Common myeloid progenitor, CD34-positive (primary cell): ENCODE measurements at regions not wholly inside any gene's neighbourhood (a gene's known extent, or its start where the extent isn't known, plus 50 kb on each side); places are given as distances from the start of the nearest gene placed in this dataset.
A peak's percentile ranks its signal among the peaks of the same experiment; 100 is the strongest.

ENCODE experiments used
- CTCF ChIA-PET: fragments of 350-600 bp; sonication (Branson Sonifier 250); formaldehyde crosslinking; loops from one replicate; lab custom pipeline; 2021; ENCODE audit warnings: antibody characterized with exemption; lab: Charles Lee
- POLR2A ChIA-PET: fragments of 350-600 bp; sonication (Branson Sonifier 250); formaldehyde crosslinking; loops from one replicate; lab custom pipeline; 2021; ENCODE audit warnings: antibody characterized with exemption; lab: Charles Lee
- DNase-seq, 3 donors: peaks; one replicate each; pipeline versions ENCODE4 v3.0.0 to v3.0.0-alpha.2; 2013
- H3K27ac ChIP-seq, 2 experiments: 1 replicate in 1 of 2; 2 replicates in 1 of 2; pipeline ENCODE4 v1.7.0; 2013; ENCODE audit warnings: inconsistent platforms in 2 of 2, low read length in 2 of 2, mild to moderate bottlenecking in 2 of 2, low read depth in 1 of 2, moderate library complexity in 1 of 2; ENCODE audit not compliant: severe bottlenecking in 2 of 2, insufficient read depth in 1 of 2, poor library complexity in 1 of 2
- H3K27me3 ChIP-seq, 5 experiments: replicated peaks in 2 of 5; 1 replicate in 3 of 5; 2 replicates in 2 of 5; pipeline versions ENCODE4 v1.6.1 to v1.7.0; 2013; ENCODE audit warnings: low read length in 4 of 5, mild to moderate bottlenecking in 2 of 5, moderate library complexity in 2 of 5, inconsistent platforms in 1 of 5; ENCODE audit not compliant: insufficient read depth in 5 of 5, control insufficient read depth in 4 of 5
- H3K36me3 ChIP-seq, 4 experiments: 1 replicate in 2 of 4; 2 replicates in 2 of 4; pipeline versions ENCODE4 v1.6.1 to v1.7.0; 2013; ENCODE audit warnings: low read length in 3 of 4, control low read depth in 1 of 4, mild to moderate bottlenecking in 1 of 4; ENCODE audit not compliant: control insufficient read depth in 4 of 4, insufficient read depth in 4 of 4
- H3K4me1 ChIP-seq, 4 experiments: 1 replicate in 3 of 4; 2 replicates in 1 of 4; pipeline versions ENCODE4 v1.6.1 to v1.7.1; 2013; ENCODE audit warnings: low read length in 3 of 4, mild to moderate bottlenecking in 3 of 4, control low read depth in 1 of 4, inconsistent platforms in 1 of 4, moderate library complexity in 1 of 4; ENCODE audit not compliant: control insufficient read depth in 4 of 4, insufficient read depth in 4 of 4; ENCODE audit errors: control extremely low read depth in 1 of 4
- H3K4me3 ChIP-seq, 7 experiments: 1 replicate in 4 of 7; 2 replicates in 3 of 7; pipeline versions ENCODE4 v1.5.1 to v1.7.0; 2013; ENCODE audit warnings: mild to moderate bottlenecking in 7 of 7, low read length in 6 of 7, moderate library complexity in 6 of 7, inconsistent platforms in 2 of 7, low read depth in 2 of 7, control low read depth in 1 of 7; ENCODE audit not compliant: insufficient read depth in 4 of 7, control insufficient read depth in 1 of 7; ENCODE audit errors: extremely low read depth in 1 of 7
- H3K9me3 ChIP-seq, 5 experiments: 1 replicate in 4 of 5; 2 replicates in 1 of 5; pipeline versions ENCODE4 v1.6.1 to v1.7.1; 2013; ENCODE audit warnings: low read length in 4 of 5, mild to moderate bottlenecking in 2 of 5, inconsistent platforms in 1 of 5, low read depth in 1 of 5, moderate library complexity in 1 of 5; ENCODE audit not compliant: control insufficient read depth in 4 of 5, insufficient read depth in 2 of 5; ENCODE audit errors: control extremely low read depth in 1 of 5
- WGBS: methylation state at CpG from one replicate; pipeline ENCODE4 v1.1.5; 2013; ENCODE audit not compliant: insufficient coverage; 5-methylcytosine and 5-hydroxymethylcytosine counted together

- Histone ChIP-seq H3K4me3 (no peak overlapping the region), H3K9me3 (no peaks in the 10 kb centered on the region), H3K27ac (no peak overlapping the region), H3K36me3 (no peaks in the 10 kb centered on the region), H3K27me3 (peaks cover 0 to 3% (median 0%) of the 10 kb centered on the region in 5 experiments), H3K4me1 (no peaks in the 10 kb centered on the region)
- peak in 1 of 3 donors; percentile 16 for DNase-seq
- ChIA-PET POLR2A (no interaction called here), CTCF (no interaction called here)
- 50% methylated on average over 1 of the region's 7 CpGs for WGBS
Observed at GRCh38 chr17:73758245-73758644, 114.0 kb upstream of the SDK2 start.

GRCh38 chr17:73759324-73759723, 115.1 kb upstream of the SDK2 start:
- no peaks in the 10 kb centered on the region for H3K9me3 ChIP-seq
- POLR2A ChIA-PET: no interaction called here
- H3K36me3 ChIP-seq: no peaks in the 10 kb centered on the region
- no peak for DNase-seq
- H3K4me1 ChIP-seq: no peaks in the 10 kb centered on the region
- 84% methylated on average over 8 of the region's 8 CpGs for WGBS
- H3K27me3 ChIP-seq: peaks cover 0 to 3% (median 0%) of the 10 kb centered on the region in 5 experiments
- H3K4me3 ChIP-seq: no peak overlapping the region
- H3K27ac ChIP-seq: no peak overlapping the region
- CTCF ChIA-PET: no interaction called here

DNA sequence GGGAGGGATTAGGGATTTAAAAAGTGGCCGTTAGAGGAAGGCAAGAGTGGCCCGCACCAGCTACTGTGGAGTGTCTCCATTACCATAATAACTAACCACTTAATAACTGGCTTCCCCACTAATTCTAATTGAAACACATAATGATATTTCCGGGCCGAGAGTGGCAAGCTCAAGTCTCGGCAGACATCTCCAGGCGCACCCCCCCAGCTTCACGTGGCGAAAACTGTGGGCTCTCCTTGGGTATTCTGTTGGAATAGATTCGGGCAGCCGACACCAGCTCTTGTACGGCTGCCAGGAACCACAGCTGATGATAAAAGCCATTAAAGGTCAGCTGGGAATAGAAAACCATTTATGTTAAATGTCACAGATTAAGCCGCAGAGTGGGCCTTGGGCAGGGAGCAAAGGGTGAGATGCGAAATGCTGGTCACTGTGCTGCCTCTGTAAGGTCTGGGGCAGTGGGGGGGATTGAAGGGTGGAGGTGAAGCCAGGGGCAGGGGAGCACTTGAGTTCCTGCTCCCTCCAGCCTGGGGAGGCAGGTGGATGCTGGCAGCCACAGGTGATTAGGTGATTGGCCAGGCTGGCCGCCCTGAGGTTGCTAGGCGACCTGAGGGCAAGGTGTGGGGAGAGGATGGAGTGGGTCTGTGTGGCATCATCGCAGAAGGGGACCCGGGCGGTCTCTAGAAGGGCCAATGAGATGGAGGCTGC, 115.6 kb upstream of the SDK2 start:
- WGBS: 90% methylated on average over 15 of the region's 18 CpGs
- no peaks in the 10 kb centered on the region for H3K9me3 ChIP-seq
- H3K4me1 ChIP-seq: no peaks in the 10 kb centered on the region
- peaks cover 0 to 3% (median 0%) of the 10 kb centered on the region in 5 experiments for H3K27me3 ChIP-seq
- H3K4me3 ChIP-seq: no peak overlapping the region
- CTCF ChIA-PET: no interaction called here
- POLR2A ChIA-PET: no interaction called here
- DNase-seq: no peak
- no peaks in the 10 kb centered on the region for H3K36me3 ChIP-seq
- H3K27ac ChIP-seq: no peak overlapping the region

DNA sequence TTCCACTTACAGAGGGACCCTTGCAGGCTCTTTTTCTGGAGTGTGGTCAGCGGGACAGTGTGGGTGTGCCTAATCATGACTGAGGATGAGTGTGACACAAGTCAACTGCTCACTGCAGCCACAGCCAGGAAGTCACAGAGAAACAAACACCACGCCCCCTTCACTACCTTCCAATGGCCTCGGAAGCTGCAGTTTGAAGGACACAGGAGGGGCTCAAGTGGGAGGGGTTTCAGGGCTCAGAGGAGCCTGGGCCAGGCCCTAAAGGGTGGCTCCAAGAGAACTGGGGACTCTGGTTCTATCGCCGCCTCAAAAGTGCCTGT, 116.2 kb upstream of the SDK2 start:
- POLR2A ChIA-PET: no interaction called here
- Histone ChIP-seq H3K27ac (no peak overlapping the region), H3K4me3 (no peak overlapping the region), H3K36me3 (no peaks in the 10 kb centered on the region), H3K9me3 (no peaks in the 10 kb centered on the region), H3K27me3 (peaks cover 0 to 3% (median 0%) of the 10 kb centered on the region in 5 experiments), H3K4me1 (no peaks in the 10 kb centered on the region)
- CTCF ChIA-PET: no interaction called here
- DNase-seq: no peak
- WGBS: 85% methylated on average over 4 of the region's 5 CpGs

- ChIA-PET CTCF (interaction anchor here (0.8 kb wide), 1 partner anchor 16 kb away, joined by 3 read pairs; no protein-coding TSS in a partner anchor), POLR2A (no interaction called here)
- no peak overlapping the region for H3K4me3 ChIP-seq
- no peaks in the 10 kb centered on the region for H3K36me3 ChIP-seq
- DNase-seq: no peak
- peaks cover 0 to 6% (median 0%) of the 10 kb centered on the region in 4 experiments for H3K4me1 ChIP-seq
- H3K27ac ChIP-seq: no peak overlapping the region
- H3K27me3 ChIP-seq: peaks cover 0 to 2% (median 0%) of the 10 kb centered on the region in 5 experiments
- no peaks in the 10 kb centered on the region for H3K9me3 ChIP-seq
- 97% methylated on average over 13 of the region's 17 CpGs for WGBS
Observed at GRCh38 chr17:73765824-73766563, 121.7 kb upstream of the SDK2 start.

DNA sequence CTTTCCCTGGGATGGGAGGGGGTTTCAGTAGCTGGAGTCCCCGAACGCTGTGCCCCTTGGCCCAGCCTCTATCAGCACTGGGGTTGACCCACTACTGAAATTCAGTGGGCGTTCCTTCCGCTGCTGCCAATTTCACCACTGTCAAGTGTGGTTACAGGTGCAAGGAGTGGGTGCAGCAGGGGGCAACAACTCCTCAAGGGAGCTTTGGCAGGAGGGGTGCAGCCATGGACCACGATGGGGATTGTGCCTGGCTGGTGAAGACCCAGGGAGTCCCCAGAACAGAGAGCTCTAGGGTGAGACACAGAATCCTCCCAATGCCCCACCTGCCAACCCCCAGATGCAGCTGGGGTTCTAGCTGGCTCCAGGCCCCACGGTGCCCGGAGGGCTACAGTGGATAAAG, 123.5 kb upstream of the SDK2 start:
- no peak for DNase-seq
- 94% methylated on average over 3 of the region's 7 CpGs for WGBS
- H3K4me1 ChIP-seq: peaks cover 0 to 6% (median 0%) of the 10 kb centered on the region in 4 experiments
- H3K27ac ChIP-seq: no peak overlapping the region
- ChIA-PET CTCF (interaction anchor here (1.0 kb wide), 1 partner anchor 20 kb away, joined by 4 read pairs; no protein-coding TSS in a partner anchor), POLR2A (no interaction called here)
- H3K36me3 ChIP-seq: no peaks in the 10 kb centered on the region
- H3K4me3 ChIP-seq: no peak overlapping the region
- H3K27me3 ChIP-seq: peaks cover 0 to 5% (median 0%) of the 10 kb centered on the region in 5 experiments
- H3K9me3 ChIP-seq: peaks cover 0 to 4% (median 0%) of the 10 kb centered on the region in 5 experiments

GRCh38 chr17:73768691-73769090, 124.4 kb upstream of the SDK2 start:
- Histone ChIP-seq H3K9me3 (peaks cover 0 to 4% (median 0%) of the 10 kb centered on the region in 5 experiments), H3K27me3 (peaks cover 0 to 7% (median 0%) of the 10 kb centered on the region in 5 experiments), H3K27ac (no peak overlapping the region), H3K4me1 (peaks cover 0 to 6% (median under 1%) of the 10 kb centered on the region in 4 experiments), H3K36me3 (no peaks in the 10 kb centered on the region), H3K4me3 (no peak overlapping the region)
- no CpG with 5 or more reads among the region's 2 CpGs for WGBS
- ChIA-PET CTCF (no interaction called here), POLR2A (no interaction called here)
- DNase-seq: no peak
